SK-N-SH (cell line): ENCODE measurements at regions not wholly inside any gene's neighbourhood (a gene's known extent, or its start where the extent isn't known, plus 50 kb on each side); places are given as distances from the start of the nearest gene placed in this dataset.

ENCODE experiments used
- CTCF ChIA-PET: fragments of 300-600, 350-600 bp; formaldehyde crosslinking; extraction: SDS; loops from one replicate; lab custom pipeline; 2021; lab: Yijun Ruan, JAX
- POLR2A ChIA-PET: fragments of 350-600 bp; sonication (Branson Sonifier 250); formaldehyde crosslinking; extraction: SDS; loops from one replicate; lab custom pipeline; 2020; ENCODE audit warnings: antibody characterized with exemption, inconsistent platforms; lab: Yijun Ruan, JAX
- DNase-seq: peaks from one replicate; pipeline ENCODE4 v3.0.0; 2012
- H2AFZ ChIP-seq: fragments of 200-600 bp; sonication (generic); 2 replicates; pipeline ENCODE4 v1.8.1; 2016; ENCODE audit warnings: antibody characterized with exemption, mild to moderate bottlenecking, low read depth
- H3F3A ChIP-seq: fragments of 200-600 bp; sonication (generic); replicated peaks from 2 replicates; pipeline ENCODE3; 2016; ENCODE audit warnings: antibody characterized with exemption, mild to moderate bottlenecking; ENCODE audit not compliant: insufficient read depth
- H3K27ac ChIP-seq, 2 experiments: fragments of 200-500 bp in 1 of 2; fragments of 200-600 bp in 1 of 2; sonication (Bioruptor generic) in 1 of 2; sonication (generic), shearing (Covaris generic) in 1 of 2; 2 replicates each; pipeline versions ENCODE4 v1.5.1 to v1.6.1; 2014 to 2016; ENCODE audit warnings: low read depth in 2 of 2, inconsistent platforms in 1 of 2, low read length in 1 of 2, mild to moderate bottlenecking in 1 of 2, mixed read lengths in 1 of 2
- H3K27me3 ChIP-seq: fragments of 200-600 bp; sonication (generic), shearing (Covaris generic); 2 replicates; pipeline ENCODE4 v1.6.1; 2016; ENCODE audit warnings: mixed run types; ENCODE audit not compliant: insufficient read depth
- H3K36me3 ChIP-seq, 2 experiments: fragments of 200-500 bp in 1 of 2; fragments of 200-600 bp in 1 of 2; sonication (Bioruptor generic) in 1 of 2; sonication (generic) in 1 of 2; replicated peaks in 1 of 2; 2 replicates each; pipeline versions ENCODE3 to v1.5.1; 2014 to 2016; ENCODE audit warnings: low read length in 1 of 2, mild to moderate bottlenecking in 1 of 2; ENCODE audit not compliant: insufficient read depth in 2 of 2, control insufficient read depth in 1 of 2
- H3K4me1 ChIP-seq, 2 experiments: fragments of 200-500 bp in 1 of 2; fragments of 200-600 bp in 1 of 2; sonication (Bioruptor generic) in 1 of 2; sonication (generic), shearing (Covaris generic) in 1 of 2; 2 replicates each; pipeline versions ENCODE4 v1.5.1 to v1.6.1; 2014 to 2016; ENCODE audit warnings: low read depth in 1 of 2, low read length in 1 of 2, mixed run types in 1 of 2; ENCODE audit not compliant: insufficient read depth in 2 of 2, control insufficient read depth in 1 of 2
- H3K4me2 ChIP-seq: fragments of 200-600 bp; sonication (generic), shearing (Covaris generic); 2 replicates; pipeline ENCODE4 v1.6.1; 2017; ENCODE audit warnings: mixed run types
- H3K4me3 ChIP-seq, 2 experiments: fragments of 200-500 bp in 1 of 2; fragments of 200-600 bp in 1 of 2; sonication (Bioruptor generic) in 1 of 2; sonication (generic), shearing (Covaris generic) in 1 of 2; 2 replicates each; pipeline versions ENCODE4 v1.5.1 to v1.8.1; 2014 to 2016; ENCODE audit warnings: low read depth in 2 of 2, inconsistent platforms in 1 of 2, low read length in 1 of 2, mild to moderate bottlenecking in 1 of 2, mixed read lengths in 1 of 2, moderate library complexity in 1 of 2
- H3K79me2 ChIP-seq: fragments of 200-600 bp; sonication (generic); 2 replicates; pipeline ENCODE4 v1.8.1; 2017; ENCODE audit warnings: mild to moderate bottlenecking; ENCODE audit not compliant: insufficient read depth
- H3K9ac ChIP-seq: fragments of 200-600 bp; sonication (generic); 2 replicates; pipeline ENCODE4 v1.6.1; 2017; ENCODE audit warnings: mixed run types
- H3K9me2 ChIP-seq: fragments of 200-600 bp; sonication (generic); 2 replicates; pipeline ENCODE4 v1.6.1; 2017; ENCODE audit warnings: mixed run types
- H3K9me3 ChIP-seq: fragments of 200-600 bp; sonication (generic); 2 replicates; pipeline ENCODE4 v1.6.1; 2017; ENCODE audit warnings: mixed run types, mild to moderate bottlenecking, moderate library complexity
- H4K20me1 ChIP-seq: fragments of 200-600 bp; sonication (generic); 2 replicates; pipeline ENCODE4 v1.6.1; 2017; ENCODE audit warnings: mild to moderate bottlenecking, mixed run types; ENCODE audit not compliant: insufficient read depth
- CHD2 ChIP-seq: fragments of 150-350 bp; IDR thresholded peaks from 2 replicates; pipeline ENCODE4 v1.6.1; 2018; ENCODE audit warnings: low read length; ENCODE audit not compliant: partially characterized antibody
- ELF1 ChIP-seq: IDR thresholded peaks from 2 replicates; pipeline ENCODE4 v1.4.0; 2012
- EZH2phosphoT487 ChIP-seq: fragments of 200-600 bp; sonication (generic); IDR thresholded peaks from 2 replicates; pipeline ENCODE4 v1.6.1; 2017; ENCODE audit warnings: low read depth, mixed run types, mild to moderate bottlenecking, antibody characterized with exemption, moderate library complexity, borderline replicate concordance
- GABPA ChIP-seq: IDR thresholded peaks from 2 replicates; pipeline ENCODE4 v1.4.0; 2012; ENCODE audit warnings: low read depth, mild to moderate bottlenecking
- GATA2 ChIP-seq: sonication (generic); formaldehyde crosslinking; IDR thresholded peaks from 2 replicates; pipeline ENCODE4 v1.5.0; 2020; ENCODE audit warnings: mild to moderate bottlenecking, missing genetic modification reagents
- MXI1 ChIP-seq: IDR thresholded peaks from 2 replicates; pipeline ENCODE4 v1.6.1; 2012; ENCODE audit warnings: mild to moderate bottlenecking, low read depth, low read length, improper control_type of control experiment
- NFIC ChIP-seq: IDR thresholded peaks from 2 replicates; pipeline ENCODE4 v1.4.0; 2012; ENCODE audit warnings: borderline replicate concordance
- NRF1 ChIP-seq: IDR thresholded peaks from 2 replicates; pipeline ENCODE4 v1.6.1; 2012; ENCODE audit warnings: low read depth, mild to moderate bottlenecking, low read length
- RAD21 ChIP-seq: IDR thresholded peaks from 2 replicates; pipeline ENCODE4 v1.6.1; 2012; ENCODE audit warnings: mild to moderate bottlenecking, low read length
- RCOR1 ChIP-seq: fragments of 150-350 bp; IDR thresholded peaks from 2 replicates; pipeline ENCODE4 v1.6.1; 2017; ENCODE audit warnings: antibody characterized with exemption, low read length
- RFX5 ChIP-seq: IDR thresholded peaks from 2 replicates; pipeline ENCODE4 v1.6.1; 2012; ENCODE audit warnings: mild to moderate bottlenecking, improper control_type of control experiment, low read length
- RXRA ChIP-seq: IDR thresholded peaks from 2 replicates; pipeline ENCODE4 v1.4.0; 2012; ENCODE audit warnings: low read depth, mild to moderate bottlenecking, borderline replicate concordance
- SIN3A ChIP-seq: IDR thresholded peaks from 2 replicates; pipeline ENCODE4 v1.6.1; 2012; ENCODE audit warnings: low read depth, mild to moderate bottlenecking, low read length, moderate library complexity, borderline replicate concordance
- SMC3 ChIP-seq: IDR thresholded peaks from 2 replicates; pipeline ENCODE4 v1.6.1; 2012; ENCODE audit warnings: low read depth, low read length, improper control_type of control experiment
- TAF1 ChIP-seq: IDR thresholded peaks from 2 replicates; pipeline ENCODE4 v1.6.1; 2012; ENCODE audit warnings: low read depth, mild to moderate bottlenecking, low read length, moderate library complexity, borderline replicate concordance
- YY1 ChIP-seq: IDR thresholded peaks from 2 replicates; pipeline ENCODE4 v1.4.0; 2012; ENCODE audit warnings: low read depth, mild to moderate bottlenecking
- WGBS: methylation state at CpG from one replicate; pipeline ENCODE4 v1.1.6; 2017; ENCODE audit warnings: low lambda C conversion rate; 5-methylcytosine and 5-hydroxymethylcytosine counted together
- TF ChIP-seq, protein P1 (sequence below): fragments of 150-350 bp; IDR thresholded peaks from 2 replicates; pipeline ENCODE4 v1.6.1; 2017; ENCODE audit warnings: antibody characterized with exemption, low read length, low read depth, borderline replicate concordance
- TF ChIP-seq, protein P2 (sequence below): IDR thresholded peaks from 2 replicates; pipeline ENCODE4 v1.4.0; 2012; ENCODE audit warnings: low read depth, borderline replicate concordance
- TF ChIP-seq, protein P3 (sequence below): fragments of 200-600 bp; sonication (generic); IDR thresholded peaks from 2 replicates; pipeline ENCODE4 v1.6.1; 2017; ENCODE audit warnings: antibody characterized with exemption, mild to moderate bottlenecking, moderate library complexity

DNA sequence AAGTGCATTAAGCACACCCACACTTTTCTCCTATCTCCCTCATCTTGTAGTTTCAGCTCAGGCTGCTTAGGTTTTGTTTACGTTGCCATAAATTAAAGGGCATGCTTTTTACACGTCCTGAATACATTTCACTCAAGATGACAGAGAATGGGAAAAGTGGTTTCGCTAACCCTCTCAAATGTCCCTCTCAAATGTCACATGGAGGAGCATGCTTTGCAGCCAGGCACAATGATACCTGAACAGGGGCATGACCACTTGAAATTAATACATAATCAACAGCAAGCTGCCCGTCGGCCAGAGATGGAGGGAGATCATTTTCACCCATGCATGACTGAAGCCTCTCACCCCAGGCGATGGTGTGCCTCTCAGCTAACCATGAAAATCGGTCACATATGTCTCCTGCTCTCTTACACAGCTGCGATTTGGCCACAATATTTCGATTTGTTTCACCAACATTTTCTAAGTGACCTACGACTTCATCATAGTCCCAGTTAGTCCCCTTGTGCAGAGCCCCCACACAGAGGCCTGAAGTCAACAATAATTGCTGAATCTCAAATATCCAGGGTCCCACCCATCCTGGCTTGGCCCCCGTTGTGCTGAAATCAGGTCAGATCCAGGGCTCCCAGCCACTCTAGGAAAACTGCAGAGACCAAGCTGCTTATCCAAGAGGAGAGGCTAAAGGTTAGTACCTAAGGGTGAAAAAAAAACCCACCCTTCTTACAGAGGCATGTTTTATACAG, 373.9 kb upstream of the NFE2L3 start:
- no peaks in the 10 kb centered on the region for H3K9me3 ChIP-seq
- H3K27ac ChIP-seq, result no peak overlapping the region
- CTCF ChIA-PET, result interaction anchor here (0.9 to 1.9 kb wide), 2 partner anchors 8 to 9 kb away, joined by 3 to 4 read pairs; no protein-coding TSS in a partner anchor
- POLR2A ChIA-PET, result no interaction called here
- H3K4me3 ChIP-seq, result no peak overlapping the region
- H3K36me3 ChIP-seq, result no peaks in the 10 kb centered on the region
- H3K4me1 ChIP-seq, result peaks cover 0 to 7% of the 10 kb centered on the region in 2 experiments; a peak in 2 of 4 replicates
- H3K9me2 ChIP-seq, result no peaks in the 10 kb centered on the region
- H3F3A ChIP-seq, result no peaks in the 10 kb centered on the region
- H4K20me1 ChIP-seq, result no peaks in the 10 kb centered on the region
- no peaks in the 10 kb centered on the region for H3K79me2 ChIP-seq
- WGBS, result 15% methylated on average over 11 of the region's 11 CpGs
- peak; percentile 20 for TF ChIP-seq CHD2
- TF ChIP-seq RAD21, result no peak
- 0 out of 2 replicates have a peak, but pooled peaks have one; percentile 20 for TF ChIP-seq RCOR1
- H3K4me2 ChIP-seq, result no peak overlapping the region
- no peak overlapping the region for H2AFZ ChIP-seq
- H3K27me3 ChIP-seq, result no peaks in the 10 kb centered on the region
- H3K9ac ChIP-seq, result no peak overlapping the region
- peak; percentile 28 for DNase-seq

DNA sequence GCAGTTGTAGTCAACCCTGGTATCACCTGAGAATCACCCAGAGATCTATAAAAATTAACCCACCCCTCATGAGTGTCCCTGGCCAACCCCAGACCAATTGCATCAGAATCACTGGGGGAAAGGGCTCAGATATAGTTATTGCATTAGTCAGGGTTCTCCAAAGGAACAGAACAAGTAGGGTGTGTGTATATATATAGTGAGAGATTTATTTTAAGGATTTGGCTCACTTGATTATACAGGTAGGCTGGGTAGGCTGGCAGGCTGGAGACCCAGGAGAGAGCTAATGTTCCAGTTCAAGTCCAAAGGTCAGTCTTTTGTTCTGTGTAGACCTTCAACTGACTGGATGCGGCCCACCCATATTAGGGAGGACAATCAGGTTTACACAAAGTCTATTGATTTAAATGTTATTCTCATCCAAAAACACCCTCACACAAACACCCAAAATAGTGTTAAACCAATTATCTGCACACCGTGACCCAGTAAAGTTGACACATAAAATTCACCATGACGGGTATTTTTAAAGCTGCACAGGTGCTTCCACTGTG, 372.9 kb upstream of the NFE2L3 start:
- H3K79me2 ChIP-seq, result no peaks in the 10 kb centered on the region
- TF ChIP-seq NRF1, result no peak
- TF ChIP-seq, protein P1, sequence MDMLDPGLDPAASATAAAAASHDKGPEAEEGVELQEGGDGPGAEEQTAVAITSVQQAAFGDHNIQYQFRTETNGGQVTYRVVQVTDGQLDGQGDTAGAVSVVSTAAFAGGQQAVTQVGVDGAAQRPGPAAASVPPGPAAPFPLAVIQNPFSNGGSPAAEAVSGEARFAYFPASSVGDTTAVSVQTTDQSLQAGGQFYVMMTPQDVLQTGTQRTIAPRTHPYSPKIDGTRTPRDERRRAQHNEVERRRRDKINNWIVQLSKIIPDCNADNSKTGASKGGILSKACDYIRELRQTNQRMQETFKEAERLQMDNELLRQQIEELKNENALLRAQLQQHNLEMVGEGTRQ, result no peak
- no peak for TF ChIP-seq YY1
- TF ChIP-seq RFX5, result no peak
- TF ChIP-seq, protein P2, sequence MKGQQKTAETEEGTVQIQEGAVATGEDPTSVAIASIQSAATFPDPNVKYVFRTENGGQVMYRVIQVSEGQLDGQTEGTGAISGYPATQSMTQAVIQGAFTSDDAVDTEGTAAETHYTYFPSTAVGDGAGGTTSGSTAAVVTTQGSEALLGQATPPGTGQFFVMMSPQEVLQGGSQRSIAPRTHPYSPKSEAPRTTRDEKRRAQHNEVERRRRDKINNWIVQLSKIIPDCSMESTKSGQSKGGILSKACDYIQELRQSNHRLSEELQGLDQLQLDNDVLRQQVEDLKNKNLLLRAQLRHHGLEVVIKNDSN, result no peak
- TF ChIP-seq, protein P3, sequence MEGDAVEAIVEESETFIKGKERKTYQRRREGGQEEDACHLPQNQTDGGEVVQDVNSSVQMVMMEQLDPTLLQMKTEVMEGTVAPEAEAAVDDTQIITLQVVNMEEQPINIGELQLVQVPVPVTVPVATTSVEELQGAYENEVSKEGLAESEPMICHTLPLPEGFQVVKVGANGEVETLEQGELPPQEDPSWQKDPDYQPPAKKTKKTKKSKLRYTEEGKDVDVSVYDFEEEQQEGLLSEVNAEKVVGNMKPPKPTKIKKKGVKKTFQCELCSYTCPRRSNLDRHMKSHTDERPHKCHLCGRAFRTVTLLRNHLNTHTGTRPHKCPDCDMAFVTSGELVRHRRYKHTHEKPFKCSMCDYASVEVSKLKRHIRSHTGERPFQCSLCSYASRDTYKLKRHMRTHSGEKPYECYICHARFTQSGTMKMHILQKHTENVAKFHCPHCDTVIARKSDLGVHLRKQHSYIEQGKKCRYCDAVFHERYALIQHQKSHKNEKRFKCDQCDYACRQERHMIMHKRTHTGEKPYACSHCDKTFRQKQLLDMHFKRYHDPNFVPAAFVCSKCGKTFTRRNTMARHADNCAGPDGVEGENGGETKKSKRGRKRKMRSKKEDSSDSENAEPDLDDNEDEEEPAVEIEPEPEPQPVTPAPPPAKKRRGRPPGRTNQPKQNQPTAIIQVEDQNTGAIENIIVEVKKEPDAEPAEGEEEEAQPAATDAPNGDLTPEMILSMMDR, result no peak
- TF ChIP-seq GATA2, result no peak
- TF ChIP-seq SMC3, result no peak
- TF ChIP-seq MXI1, result no peak
- no peak for TF ChIP-seq SIN3A
- TF ChIP-seq RXRA, result no peak
- TF ChIP-seq ELF1, result no peak
- TF ChIP-seq TAF1, result no peak
- TF ChIP-seq NFIC, result no peak
- TF ChIP-seq GABPA, result no peak
- no peak for TF ChIP-seq EZH2phosphoT487
- H3K4me2 ChIP-seq, result no peak overlapping the region
- H3K36me3 ChIP-seq, result no peaks in the 10 kb centered on the region
- no peak overlapping the region for H2AFZ ChIP-seq
- POLR2A ChIA-PET, result no interaction called here
- no peak overlapping the region for H3K27ac ChIP-seq
- no peaks in the 10 kb centered on the region for H3K9me3 ChIP-seq
- H3F3A ChIP-seq, result no peaks in the 10 kb centered on the region
- H3K9ac ChIP-seq, result no peak overlapping the region
- no peaks in the 10 kb centered on the region for H3K9me2 ChIP-seq
- CTCF ChIA-PET, result interaction anchor here (1.2 kb wide), 1 partner anchor 10 kb away, joined by 4 read pairs; no protein-coding TSS in a partner anchor
- H3K27me3 ChIP-seq, result no peaks in the 10 kb centered on the region
- no peaks in the 10 kb centered on the region for H4K20me1 ChIP-seq
- WGBS, result 36% methylated on average over 3 of the region's 3 CpGs
- no peak overlapping the region for H3K4me3 ChIP-seq
- DNase-seq, result no peak
- H3K4me1 ChIP-seq, result peaks cover 0 to 7% of the 10 kb centered on the region in 2 experiments; a peak in 2 of 4 replicates
